ENCODE measurements at regions not wholly inside any gene's neighbourhood (a gene's known extent, or its start where the extent isn't known, plus 50 kb on each side); places are given as distances from the start of the nearest gene placed in this dataset.

DNA sequence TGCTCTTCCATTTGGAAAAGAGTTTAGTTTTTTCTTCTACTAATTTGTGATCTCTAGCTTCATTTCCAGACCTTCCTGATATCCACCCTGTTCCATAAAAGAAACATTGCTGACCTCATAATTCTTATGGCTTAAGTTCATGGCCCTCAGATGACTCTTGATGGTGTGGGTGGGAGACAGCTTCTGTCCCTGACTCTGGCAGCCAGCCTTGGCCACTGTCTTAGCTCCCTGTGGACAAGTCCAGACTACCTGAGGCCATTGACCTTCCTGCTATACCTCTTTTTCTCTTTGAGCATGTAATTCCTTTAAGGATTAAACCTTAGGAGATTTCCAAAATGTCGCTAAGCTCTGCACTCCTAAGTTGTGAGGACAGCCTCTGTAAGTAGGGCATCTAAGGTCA is 101.1 kb upstream of the DAP start:
- TF ChIP-seq EZH2 (IDR thresholded peaks at IDR 0.05) (no peak), CTCF (IDR thresholded peaks at IDR 0.05) (no peak)
